ENCODE measurements at regions not wholly inside any gene's neighbourhood (a gene's known extent, or its start where the extent isn't known, plus 50 kb on each side); places are given as distances from the start of the nearest gene placed in this dataset.

DNA sequence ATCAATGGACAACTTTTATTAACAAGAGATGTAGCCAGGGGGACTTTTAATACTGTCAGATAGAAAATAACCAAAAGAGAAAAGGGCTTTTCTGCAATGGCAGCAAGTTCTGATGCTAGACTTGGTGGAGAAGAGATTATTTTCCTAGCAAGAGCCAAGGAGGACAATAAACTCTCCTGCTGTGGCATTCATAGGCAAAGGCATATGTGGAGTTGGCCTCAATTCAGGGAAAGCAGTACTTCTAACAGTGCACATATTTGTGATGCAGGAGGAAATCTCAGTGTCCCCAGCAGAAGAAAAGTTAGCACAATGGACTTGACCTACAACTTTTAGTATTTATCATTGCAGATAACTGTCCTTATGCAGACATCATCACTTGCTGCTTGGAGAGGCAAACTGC, 75.1 kb upstream of the GRIK1 start:
- ChIA-PET SMC1A (ENCODE audit: uncharacterized antibody, unreplicated experiment) (no interaction called here), POLR2A (no interaction called here), CTCF (no interaction called here), RAD21 (ENCODE audit: unreplicated experiment) (no interaction called here)
- in situ Hi-C loops (cut with MboI) (no loop called here), intact Hi-C loops (cut with micrococcal nuclease; ENCODE audit: unreplicated experiment) (no loop called here)
- FAIRE-seq (no peak), DNase-seq (ENCODE audit: low read depth, low spot score) (no peak), ATAC-seq (no peak)
- no peaks in the 10 kb centered on the region for H3K27me3 ChIP-seq (replicated peaks in 1 of 2; ENCODE audit: control insufficient read depth in 2 of 2, insufficient read depth in 2 of 2, low read length in 1 of 2)
- no peak overlapping the region for H3K4me3 ChIP-seq
- no peak overlapping the region for H3K9ac ChIP-seq (ENCODE audit: control insufficient read depth, insufficient read depth, low read length)
- BruUV-seq (replicated peaks) = no TSS peak
- H3K36me3 ChIP-seq (ENCODE audit: control insufficient read depth in 2 of 2, insufficient read depth in 2 of 2, low read length in 1 of 2) = no peaks in the 10 kb centered on the region
- H3K4me1 ChIP-seq (ENCODE audit: control insufficient read depth, insufficient read depth, low read length) = no peaks in the 10 kb centered on the region
- no peaks in the 10 kb centered on the region for H3K79me2 ChIP-seq (ENCODE audit: control insufficient read depth, insufficient read depth, low read length)
- no peak overlapping the region for H3K4me2 ChIP-seq (ENCODE audit: control insufficient read depth, insufficient read depth)
- TF ChIP-seq IKZF1 (conservative IDR thresholded peaks at IDR 0.05) = no peak
- H3K27ac ChIP-seq (ENCODE audit: control insufficient read depth, insufficient read depth) = no peak overlapping the region
- H3K9me3 ChIP-seq (replicated peaks; ENCODE audit: control insufficient read depth, insufficient read depth, low read length) = no peaks in the 10 kb centered on the region
- H4K20me1 ChIP-seq (ENCODE audit: control insufficient read depth, insufficient read depth) = no peaks in the 10 kb centered on the region
- no peak overlapping the region for H2AFZ ChIP-seq (ENCODE audit: control insufficient read depth, low read depth, low read length)

- intact Hi-C loops (cut with micrococcal nuclease; ENCODE audit: unreplicated experiment) (no loop called here), in situ Hi-C loops (cut with MboI) (no loop called here)
- ChIA-PET CTCF (no interaction called here), RAD21 (ENCODE audit: unreplicated experiment) (no interaction called here), POLR2A (no interaction called here), SMC1A (ENCODE audit: uncharacterized antibody, unreplicated experiment) (no interaction called here)
- no peaks in the 10 kb centered on the region for H3K36me3 ChIP-seq (ENCODE audit: control insufficient read depth in 2 of 2, insufficient read depth in 2 of 2, low read length in 1 of 2)
- no peaks in the 10 kb centered on the region for H4K20me1 ChIP-seq (ENCODE audit: control insufficient read depth, insufficient read depth)
- ATAC-seq (no peak), FAIRE-seq (no peak), DNase-seq (ENCODE audit: low read depth, low spot score) (no peak)
- H3K27me3 ChIP-seq (replicated peaks in 1 of 2; ENCODE audit: control insufficient read depth in 2 of 2, insufficient read depth in 2 of 2, low read length in 1 of 2) = no peaks in the 10 kb centered on the region
- no peaks in the 10 kb centered on the region for H3K4me1 ChIP-seq (ENCODE audit: control insufficient read depth, insufficient read depth, low read length)
- H2AFZ ChIP-seq (ENCODE audit: control insufficient read depth, low read depth, low read length) = no peak overlapping the region
- WGBS (ENCODE audit: insufficient coverage, insufficient replicate concordance, low lambda C conversion rate, missing lambda C conversion rate) = 36% methylated on average over 6 of the region's 6 CpGs
- H3K27ac ChIP-seq (ENCODE audit: control insufficient read depth, insufficient read depth) = no peak overlapping the region
- no peaks in the 10 kb centered on the region for H3K79me2 ChIP-seq (ENCODE audit: control insufficient read depth, insufficient read depth, low read length)
- no peak overlapping the region for H3K4me2 ChIP-seq (ENCODE audit: control insufficient read depth, insufficient read depth)
- no peak overlapping the region for H3K4me3 ChIP-seq
- no TSS peak for BruUV-seq (replicated peaks)
- TF ChIP-seq IKZF1 (conservative IDR thresholded peaks at IDR 0.05) (no peak), EGR1 (IDR thresholded peaks at IDR 0.05; ENCODE audit: borderline replicate concordance in 1 of 2, low read depth in 2 of 2, low read length in 2 of 2) (no peak), SMAD5 (IDR thresholded peaks at IDR 0.05; ENCODE audit: low read depth) (no peak), KAT2A (conservative IDR thresholded peaks at IDR 0.05; ENCODE audit: control insufficient read depth, low read depth, low read length) (no peak), ZNF24 (IDR thresholded peaks at IDR 0.05) (no peak), JUNB (IDR thresholded peaks at IDR 0.05) (no peak), MYB (IDR thresholded peaks at IDR 0.05; ENCODE audit: borderline replicate concordance, low read depth, low read length) (no peak)
- TF ChIP-seq, protein P1, sequence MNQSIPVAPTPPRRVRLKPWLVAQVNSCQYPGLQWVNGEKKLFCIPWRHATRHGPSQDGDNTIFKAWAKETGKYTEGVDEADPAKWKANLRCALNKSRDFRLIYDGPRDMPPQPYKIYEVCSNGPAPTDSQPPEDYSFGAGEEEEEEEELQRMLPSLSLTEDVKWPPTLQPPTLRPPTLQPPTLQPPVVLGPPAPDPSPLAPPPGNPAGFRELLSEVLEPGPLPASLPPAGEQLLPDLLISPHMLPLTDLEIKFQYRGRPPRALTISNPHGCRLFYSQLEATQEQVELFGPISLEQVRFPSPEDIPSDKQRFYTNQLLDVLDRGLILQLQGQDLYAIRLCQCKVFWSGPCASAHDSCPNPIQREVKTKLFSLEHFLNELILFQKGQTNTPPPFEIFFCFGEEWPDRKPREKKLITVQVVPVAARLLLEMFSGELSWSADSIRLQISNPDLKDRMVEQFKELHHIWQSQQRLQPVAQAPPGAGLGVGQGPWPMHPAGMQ (IDR thresholded peaks at IDR 0.05; ENCODE audit: borderline replicate concordance) = no peak
- TF ChIP-seq, protein P2, sequence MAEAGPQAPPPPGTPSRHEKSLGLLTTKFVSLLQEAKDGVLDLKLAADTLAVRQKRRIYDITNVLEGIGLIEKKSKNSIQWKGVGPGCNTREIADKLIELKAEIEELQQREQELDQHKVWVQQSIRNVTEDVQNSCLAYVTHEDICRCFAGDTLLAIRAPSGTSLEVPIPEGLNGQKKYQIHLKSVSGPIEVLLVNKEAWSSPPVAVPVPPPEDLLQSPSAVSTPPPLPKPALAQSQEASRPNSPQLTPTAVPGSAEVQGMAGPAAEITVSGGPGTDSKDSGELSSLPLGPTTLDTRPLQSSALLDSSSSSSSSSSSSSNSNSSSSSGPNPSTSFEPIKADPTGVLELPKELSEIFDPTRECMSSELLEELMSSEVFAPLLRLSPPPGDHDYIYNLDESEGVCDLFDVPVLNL (IDR thresholded peaks at IDR 0.05; ENCODE audit: low read depth, low read length) = no peak
- TF ChIP-seq, protein P3, sequence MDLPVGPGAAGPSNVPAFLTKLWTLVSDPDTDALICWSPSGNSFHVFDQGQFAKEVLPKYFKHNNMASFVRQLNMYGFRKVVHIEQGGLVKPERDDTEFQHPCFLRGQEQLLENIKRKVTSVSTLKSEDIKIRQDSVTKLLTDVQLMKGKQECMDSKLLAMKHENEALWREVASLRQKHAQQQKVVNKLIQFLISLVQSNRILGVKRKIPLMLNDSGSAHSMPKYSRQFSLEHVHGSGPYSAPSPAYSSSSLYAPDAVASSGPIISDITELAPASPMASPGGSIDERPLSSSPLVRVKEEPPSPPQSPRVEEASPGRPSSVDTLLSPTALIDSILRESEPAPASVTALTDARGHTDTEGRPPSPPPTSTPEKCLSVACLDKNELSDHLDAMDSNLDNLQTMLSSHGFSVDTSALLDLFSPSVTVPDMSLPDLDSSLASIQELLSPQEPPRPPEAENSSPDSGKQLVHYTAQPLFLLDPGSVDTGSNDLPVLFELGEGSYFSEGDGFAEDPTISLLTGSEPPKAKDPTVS (IDR thresholded peaks at IDR 0.05; ENCODE audit: low read depth, low read length) = no peak
- TF ChIP-seq, protein P4, sequence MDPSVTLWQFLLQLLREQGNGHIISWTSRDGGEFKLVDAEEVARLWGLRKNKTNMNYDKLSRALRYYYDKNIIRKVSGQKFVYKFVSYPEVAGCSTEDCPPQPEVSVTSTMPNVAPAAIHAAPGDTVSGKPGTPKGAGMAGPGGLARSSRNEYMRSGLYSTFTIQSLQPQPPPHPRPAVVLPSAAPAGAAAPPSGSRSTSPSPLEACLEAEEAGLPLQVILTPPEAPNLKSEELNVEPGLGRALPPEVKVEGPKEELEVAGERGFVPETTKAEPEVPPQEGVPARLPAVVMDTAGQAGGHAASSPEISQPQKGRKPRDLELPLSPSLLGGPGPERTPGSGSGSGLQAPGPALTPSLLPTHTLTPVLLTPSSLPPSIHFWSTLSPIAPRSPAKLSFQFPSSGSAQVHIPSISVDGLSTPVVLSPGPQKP (IDR thresholded peaks at IDR 0.05; ENCODE audit: low read depth, low read length) = no peak
- no peak overlapping the region for H3K9ac ChIP-seq (ENCODE audit: control insufficient read depth, insufficient read depth, low read length)
- H3K9me3 ChIP-seq (replicated peaks; ENCODE audit: control insufficient read depth, insufficient read depth, low read length) = no peaks in the 10 kb centered on the region
Observed at GRCh38 chr21:29991624-29992023, 51.8 kb upstream of the GRIK1 start.
